Osteoblast (primary cell): ENCODE measurements at regions not wholly inside any gene's neighbourhood (a gene's known extent, or its start where the extent isn't known, plus 50 kb on each side); places are given as distances from the start of the nearest gene placed in this dataset.

ENCODE experiments used
- DNase-seq: peaks from one replicate; pipeline ENCODE4 v3.0.0; 2011; ENCODE audit warnings: low spot score, mixed read lengths; ENCODE audit not compliant: insufficient read length; ENCODE audit errors: missing footprints
- H2AFZ ChIP-seq: 2 replicates; pipeline ENCODE4 v1.6.0; 2011; ENCODE audit warnings: mild to moderate bottlenecking, low read length
- H3K27ac ChIP-seq: 2 replicates; pipeline ENCODE4 v1.5.1; 2011; ENCODE audit warnings: mild to moderate bottlenecking, low read depth, low read length, moderate library complexity
- H3K27me3 ChIP-seq: 2 replicates; pipeline ENCODE4 v1.6.0; 2012; ENCODE audit warnings: mild to moderate bottlenecking, control low read depth, inconsistent platforms, low read length, moderate library complexity; ENCODE audit not compliant: insufficient read depth
- H3K36me3 ChIP-seq: 2 replicates; pipeline ENCODE4 v1.5.1; 2011; ENCODE audit warnings: mild to moderate bottlenecking, low read length, control low read depth, moderate library complexity; ENCODE audit not compliant: insufficient read depth
- H3K4me1 ChIP-seq: 2 replicates; pipeline ENCODE4 v1.5.1; 2011; ENCODE audit warnings: mild to moderate bottlenecking, low read length, control low read depth, moderate library complexity; ENCODE audit not compliant: insufficient read depth
- H3K4me2 ChIP-seq: 2 replicates; pipeline ENCODE4 v1.6.0; 2011; ENCODE audit warnings: mild to moderate bottlenecking, low read length; ENCODE audit not compliant: insufficient read depth
- H3K4me3 ChIP-seq: fragments of 200-600 bp; sonication (generic); 3 replicates; pipeline ENCODE4 v1.5.1; 2012; ENCODE audit warnings: mild to moderate bottlenecking, low read length, inconsistent platforms; ENCODE audit not compliant: insufficient read depth
- H3K79me2 ChIP-seq: 2 replicates; pipeline ENCODE4 v1.6.0; 2012; ENCODE audit warnings: mild to moderate bottlenecking, low read length, control low read depth, inconsistent platforms; ENCODE audit not compliant: insufficient read depth
- H3K9me3 ChIP-seq: 2 replicates; pipeline ENCODE4 v1.5.1; 2011; ENCODE audit warnings: low read depth, low read length, control low read depth
- H4K20me1 ChIP-seq: 2 replicates; pipeline ENCODE4 v1.6.0; 2012; ENCODE audit warnings: mild to moderate bottlenecking, low read length, control low read depth; ENCODE audit not compliant: insufficient read depth
- TF ChIP-seq, protein P1 (sequence below): IDR thresholded peaks from 2 replicates; pipeline ENCODE4 v1.5.1; 2011; ENCODE audit warnings: mild to moderate bottlenecking, low read depth, low read length, moderate library complexity; ENCODE audit errors: extremely low read depth

DNA sequence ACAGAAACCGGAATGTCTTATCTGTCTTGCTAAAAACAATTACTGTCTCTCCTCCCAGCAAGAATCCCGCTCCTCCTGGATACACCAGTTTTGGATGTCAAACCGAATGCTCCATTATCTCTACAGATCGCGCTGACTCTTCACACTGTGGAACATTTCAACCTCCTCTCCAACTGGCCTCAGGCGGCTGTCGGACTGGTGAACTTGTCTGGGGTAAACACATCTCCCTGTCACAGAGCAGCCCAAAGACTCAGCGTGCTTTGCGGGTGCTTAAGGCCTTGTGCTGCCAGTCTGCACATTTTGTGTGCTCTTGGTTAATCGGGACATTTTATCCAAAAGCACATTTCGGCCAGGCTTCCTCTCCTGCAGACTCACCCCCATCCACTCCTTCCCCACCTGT lies 173.1 kb downstream of the ICOS start:
- no peaks in the 10 kb centered on the region for H3K9me3 ChIP-seq
- no peak overlapping the region for H3K4me3 ChIP-seq
- H3K4me1 ChIP-seq, result no peaks in the 10 kb centered on the region
- no peaks in the 10 kb centered on the region for H4K20me1 ChIP-seq
- H2AFZ ChIP-seq, result no peak overlapping the region
- no peak overlapping the region for H3K4me2 ChIP-seq
- no peaks in the 10 kb centered on the region for H3K36me3 ChIP-seq
- peaks cover 35% of the 10 kb centered on the region for H3K27me3 ChIP-seq
- no peak for DNase-seq
- H3K79me2 ChIP-seq, result no peaks in the 10 kb centered on the region
- TF ChIP-seq, protein P1, sequence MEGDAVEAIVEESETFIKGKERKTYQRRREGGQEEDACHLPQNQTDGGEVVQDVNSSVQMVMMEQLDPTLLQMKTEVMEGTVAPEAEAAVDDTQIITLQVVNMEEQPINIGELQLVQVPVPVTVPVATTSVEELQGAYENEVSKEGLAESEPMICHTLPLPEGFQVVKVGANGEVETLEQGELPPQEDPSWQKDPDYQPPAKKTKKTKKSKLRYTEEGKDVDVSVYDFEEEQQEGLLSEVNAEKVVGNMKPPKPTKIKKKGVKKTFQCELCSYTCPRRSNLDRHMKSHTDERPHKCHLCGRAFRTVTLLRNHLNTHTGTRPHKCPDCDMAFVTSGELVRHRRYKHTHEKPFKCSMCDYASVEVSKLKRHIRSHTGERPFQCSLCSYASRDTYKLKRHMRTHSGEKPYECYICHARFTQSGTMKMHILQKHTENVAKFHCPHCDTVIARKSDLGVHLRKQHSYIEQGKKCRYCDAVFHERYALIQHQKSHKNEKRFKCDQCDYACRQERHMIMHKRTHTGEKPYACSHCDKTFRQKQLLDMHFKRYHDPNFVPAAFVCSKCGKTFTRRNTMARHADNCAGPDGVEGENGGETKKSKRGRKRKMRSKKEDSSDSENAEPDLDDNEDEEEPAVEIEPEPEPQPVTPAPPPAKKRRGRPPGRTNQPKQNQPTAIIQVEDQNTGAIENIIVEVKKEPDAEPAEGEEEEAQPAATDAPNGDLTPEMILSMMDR, result no peak
- no peak overlapping the region for H3K27ac ChIP-seq

- DNase-seq, result no peak
- no peak overlapping the region for H3K27ac ChIP-seq
These were observed 173.8 kb downstream of the ICOS start for GRCh38 chr2:204110338-204110741.

GRCh38 chr2:204110751-204111516 lies 174.4 kb downstream of the ICOS start:
- Histone ChIP-seq H3K79me2 (no peaks in the 10 kb centered on the region), H3K4me3 (no peak overlapping the region), H3K27ac (no peak overlapping the region), H3K27me3 (peaks cover 29% of the 10 kb centered on the region), H3K4me1 (no peaks in the 10 kb centered on the region), H4K20me1 (no peaks in the 10 kb centered on the region), H3K36me3 (no peaks in the 10 kb centered on the region), H3K9me3 (no peaks in the 10 kb centered on the region), H2AFZ (no peak overlapping the region), H3K4me2 (no peak overlapping the region)
- DNase-seq, result no peak
- TF ChIP-seq, protein P1, result no peak

More at GRCh38 chr2:204110338-204110741, 173.8 kb downstream of the ICOS start:
- Histone ChIP-seq H3K4me1 (no peaks in the 10 kb centered on the region), H3K27me3 (peaks cover 31% of the 10 kb centered on the region), H3K4me3 (no peak overlapping the region), H3K4me2 (no peak overlapping the region), H4K20me1 (no peaks in the 10 kb centered on the region), H2AFZ (no peak overlapping the region), H3K9me3 (no peaks in the 10 kb centered on the region), H3K36me3 (no peaks in the 10 kb centered on the region), H3K79me2 (no peaks in the 10 kb centered on the region)
- TF ChIP-seq, protein P1, result no peak

DNA sequence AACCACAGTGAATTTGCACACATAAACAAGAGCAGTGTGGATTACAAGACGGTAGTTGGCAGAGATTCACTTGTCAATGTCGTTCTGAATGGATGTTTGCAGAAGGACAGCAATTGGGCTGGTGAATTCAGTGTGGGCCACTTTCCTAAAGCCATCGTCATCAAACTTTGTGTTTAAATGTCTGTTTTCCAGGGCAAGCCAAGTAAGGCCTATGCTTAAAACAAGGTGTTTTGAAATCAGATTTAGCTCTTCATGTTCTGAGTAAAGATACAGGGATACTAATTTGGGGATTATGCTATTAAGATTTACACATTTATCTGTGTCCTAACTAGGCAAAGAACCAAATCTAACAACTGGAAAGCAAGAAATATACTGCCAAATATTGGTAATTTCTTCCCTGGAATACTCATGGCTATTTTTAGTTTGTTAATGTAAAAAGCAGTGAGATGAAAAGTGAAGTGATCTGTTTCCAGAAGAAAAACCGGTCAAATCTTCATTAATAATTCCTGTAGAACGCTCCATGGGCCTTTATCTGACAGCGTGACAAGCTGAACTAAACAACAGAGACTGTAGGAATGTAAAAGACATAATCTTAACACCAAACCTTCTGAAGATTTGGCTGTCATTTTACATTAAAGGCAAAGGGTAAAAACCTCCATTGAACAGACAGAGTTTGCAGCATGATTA lies 175.7 kb downstream of the ICOS start:
- H3K27me3 ChIP-seq, result peaks cover 29% of the 10 kb centered on the region
- H3K27ac ChIP-seq, result no peak overlapping the region
- H3K4me1 ChIP-seq, result no peaks in the 10 kb centered on the region
- H3K4me2 ChIP-seq, result no peak overlapping the region
- TF ChIP-seq, protein P1, result no peak
- H3K4me3 ChIP-seq, result no peak overlapping the region
- H3K36me3 ChIP-seq, result no peaks in the 10 kb centered on the region
- no peaks in the 10 kb centered on the region for H3K9me3 ChIP-seq
- DNase-seq, result no peak
- no peaks in the 10 kb centered on the region for H3K79me2 ChIP-seq
- H4K20me1 ChIP-seq, result no peaks in the 10 kb centered on the region
- no peak overlapping the region for H2AFZ ChIP-seq
